ENCODE measurements at regions not wholly inside any gene's neighbourhood (a gene's known extent, or its start where the extent isn't known, plus 50 kb on each side); places are given as distances from the start of the nearest gene placed in this dataset.

GRCh38 chr11:42239188-42239587 is 779.7 kb upstream of the LRRC4C start:
- TF ChIP-seq CTCF (IDR thresholded peaks at IDR 0.05): no peak
- TF ChIP-seq POLR2A (IDR thresholded peaks at IDR 0.05): no peak

Data from transverse colon (tissue), 3 donors.